NCI-H2107 (cell line): ENCODE measurements at regions not wholly inside any gene's neighbourhood (a gene's known extent, or its start where the extent isn't known, plus 50 kb on each side); places are given as distances from the start of the nearest gene placed in this dataset.

Experiments
- DNase-seq: peaks from one replicate; lab custom pipeline; 2025; lab: John Stamatoyannopoulos, UW

DNA sequence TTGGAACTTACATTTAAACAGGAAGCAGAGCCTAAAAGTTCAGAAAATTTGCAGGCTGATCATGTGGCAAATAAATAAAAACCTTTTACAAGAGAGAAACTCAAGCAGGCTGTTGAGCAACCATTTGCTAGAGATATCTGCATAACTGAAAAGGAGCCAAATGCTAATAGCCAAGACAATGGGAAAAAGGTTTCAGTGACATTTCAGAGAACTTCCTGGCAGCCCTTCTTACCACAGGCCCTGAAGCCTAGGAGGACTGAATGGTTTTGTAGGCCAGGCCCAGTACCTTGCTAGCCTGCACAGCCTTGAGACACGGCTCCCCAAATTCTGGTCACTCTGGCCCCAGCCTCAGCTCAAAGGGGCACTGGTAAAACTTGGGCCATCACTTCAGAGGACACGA lies 945.1 kb downstream of the ADGRL3 start:
- no peak for DNase-seq

DNA sequence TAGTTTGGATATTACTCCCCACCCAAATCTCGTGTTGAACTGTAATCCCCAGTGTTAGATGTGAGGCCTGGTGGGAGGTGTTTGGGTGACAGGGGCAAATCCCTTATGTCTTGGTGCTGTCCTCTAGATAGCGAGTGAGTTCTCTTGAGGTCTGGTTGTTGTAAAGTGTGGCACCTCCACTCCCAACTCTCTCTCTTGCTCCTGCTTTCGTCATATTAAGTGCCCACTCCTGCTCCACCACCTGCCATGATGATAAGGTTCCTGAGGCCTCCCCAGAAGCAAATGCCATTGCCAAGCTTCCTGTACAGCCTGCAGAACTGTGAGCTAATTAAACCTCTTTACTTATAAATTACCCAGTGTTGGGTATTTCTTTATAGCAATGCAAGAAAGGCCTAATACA lies 944.3 kb downstream of the ADGRL3 start:
- no peak for DNase-seq

DNA sequence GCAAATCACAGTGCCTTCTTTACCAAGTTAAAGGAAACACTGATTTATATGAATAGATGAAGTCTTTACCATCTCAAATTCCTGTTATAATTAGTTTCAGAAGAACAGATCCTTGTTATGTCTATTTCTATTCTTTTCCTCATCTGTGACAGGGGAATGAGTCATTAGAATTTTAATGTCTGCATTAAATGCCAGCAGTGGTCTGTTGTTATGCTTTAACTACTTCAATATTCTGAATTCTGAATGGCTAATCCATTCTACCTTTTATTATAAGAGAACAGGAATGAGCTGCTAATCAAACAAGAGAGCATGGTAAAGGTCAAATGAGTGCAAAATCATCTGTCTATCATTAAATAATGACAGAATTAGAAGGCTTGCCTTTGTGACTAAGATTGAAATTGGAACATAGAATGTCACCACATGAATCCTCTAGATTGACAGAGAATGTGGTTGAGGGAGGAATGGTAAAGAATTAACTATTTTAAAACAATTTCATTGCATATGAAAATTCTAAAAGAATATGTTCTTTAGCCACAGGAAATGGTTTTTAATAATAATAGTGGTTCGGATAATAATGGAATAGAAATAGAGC lies 935.5 kb downstream of the ADGRL3 start:
- no peak for DNase-seq

DNA sequence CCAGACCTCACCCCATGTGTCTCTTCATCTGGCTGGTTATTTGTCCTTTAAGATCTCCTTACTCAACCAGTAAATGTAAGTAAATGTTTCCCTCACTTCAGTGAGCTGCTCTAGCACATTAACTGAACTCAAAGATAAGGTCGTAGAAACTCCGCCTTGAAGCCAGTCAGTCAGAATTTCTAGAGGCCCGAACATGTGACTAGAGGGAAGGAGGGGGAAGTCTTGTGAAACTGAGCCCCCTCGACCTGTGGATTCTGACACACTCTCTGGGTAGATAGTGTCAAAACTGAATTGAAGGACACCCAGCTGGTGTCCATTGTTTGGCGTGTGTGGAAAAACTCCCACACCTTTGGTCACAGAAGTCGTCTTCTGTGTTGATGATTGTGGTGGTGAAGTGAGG lies 933.9 kb downstream of the ADGRL3 start:
- no peak for DNase-seq

DNA sequence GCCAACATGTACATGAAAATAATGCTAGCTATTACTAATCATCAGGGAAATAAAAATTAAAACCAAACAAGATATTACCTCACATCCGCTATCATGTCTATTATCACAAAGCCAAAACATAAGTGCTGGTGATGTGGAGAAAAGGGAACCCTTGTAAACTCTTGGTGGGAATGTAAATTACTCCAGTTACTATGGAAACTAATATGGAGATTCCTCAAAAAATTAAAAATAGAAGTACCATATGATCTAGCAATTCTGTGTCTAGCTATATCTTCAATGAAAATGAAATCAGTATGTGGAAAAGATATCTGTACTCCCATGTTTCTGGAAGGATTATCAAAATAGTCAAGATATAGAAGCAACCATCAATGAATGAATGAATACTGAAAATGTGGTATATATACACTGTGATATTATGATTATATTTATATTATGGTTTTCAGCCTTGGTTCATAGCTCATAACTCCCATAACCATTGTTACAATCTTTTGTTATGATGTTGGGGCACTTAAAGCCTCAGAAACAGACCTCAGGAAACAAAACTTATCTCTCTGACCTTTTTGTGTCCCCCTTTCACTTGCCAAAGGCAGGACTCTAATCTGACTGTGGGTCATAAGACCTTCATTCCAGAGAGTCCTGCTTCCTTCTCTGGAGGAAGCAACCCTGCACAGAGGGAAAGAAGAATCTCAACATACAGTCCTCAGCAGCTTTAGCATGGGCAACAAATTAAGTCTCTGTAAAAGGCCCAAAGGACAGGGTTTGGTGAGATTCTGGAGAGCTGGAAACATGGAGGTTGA lies 933.2 kb downstream of the ADGRL3 start:
- no peak for DNase-seq

DNA sequence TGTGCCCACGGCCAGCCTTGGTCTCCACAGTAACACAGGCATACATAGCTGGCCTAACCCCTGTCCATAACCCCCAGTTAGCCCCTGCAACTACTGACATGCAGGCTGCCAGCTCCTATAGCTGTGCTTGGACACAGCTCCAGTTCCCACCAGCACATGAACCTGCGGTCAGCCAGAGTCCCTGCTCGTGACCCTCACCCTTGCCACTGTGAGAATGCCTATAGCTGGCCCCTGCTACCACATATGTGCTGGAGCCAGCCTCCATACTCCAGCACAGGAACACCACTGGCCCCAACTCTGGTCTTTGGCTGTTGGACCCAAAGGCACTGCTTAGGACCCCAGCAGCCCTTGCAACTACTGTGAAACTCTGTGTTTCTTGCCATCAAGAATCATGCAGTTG lies 930.9 kb downstream of the ADGRL3 start:
- no peak for DNase-seq

DNA sequence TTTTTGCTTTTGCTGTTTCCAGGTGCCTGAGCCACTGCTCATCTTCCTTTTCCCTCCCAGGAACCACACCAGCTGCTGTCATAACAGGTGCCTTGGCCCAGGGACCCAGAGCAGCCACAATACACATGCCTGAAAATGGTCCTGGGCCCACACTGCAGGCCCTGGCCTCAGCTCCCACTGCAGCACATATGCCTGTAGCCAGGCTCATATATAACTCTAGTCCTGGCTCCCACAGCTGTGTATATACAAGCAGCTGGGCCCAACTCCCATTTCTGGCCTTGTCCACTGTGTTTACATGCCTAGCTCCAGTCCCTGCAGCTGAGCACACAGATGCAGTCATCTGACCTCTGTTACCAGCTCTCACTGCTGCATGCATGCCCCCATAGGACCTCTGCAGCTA lies 930.5 kb downstream of the ADGRL3 start:
- no peak for DNase-seq

DNA sequence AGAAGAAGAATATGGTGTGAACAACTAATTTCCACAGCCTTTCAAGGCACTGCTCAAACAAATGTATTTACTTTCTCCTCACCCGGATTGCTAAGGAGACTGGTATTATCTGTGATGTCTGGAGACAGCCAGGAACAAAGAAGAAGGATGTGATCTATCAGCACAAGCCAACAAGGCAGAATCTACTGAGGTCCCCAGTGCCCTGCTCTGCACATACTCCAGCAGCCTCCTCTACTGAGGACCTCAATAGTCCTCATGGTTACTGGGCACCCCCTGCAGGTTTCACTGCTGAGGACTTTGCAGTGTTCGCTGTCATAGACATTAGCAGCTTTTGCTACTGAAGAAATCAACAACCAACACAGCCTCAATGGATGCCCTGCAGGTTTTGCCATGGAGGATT lies 930.1 kb downstream of the ADGRL3 start:
- DNase-seq, result no peak
